Adrenal gland (tissue), 9 donors: ENCODE measurements at regions not wholly inside any gene's neighbourhood (a gene's known extent, or its start where the extent isn't known, plus 50 kb on each side); places are given as distances from the start of the nearest gene placed in this dataset.

Source experiments
- DNase-seq, 7 donors: peaks; one replicate each; pipeline ENCODE4 v3.0.0-alpha.2; 2019 to 2020
- H3K27ac ChIP-seq, 5 donors: fragments of 200-600 bp; sonication (generic) in 4 of 5; 1 replicate in 3 of 5; 2 replicates in 2 of 5; pipeline versions ENCODE4 v1.5.1 to v1.8.0; 2016 to 2020; ENCODE audit warnings: mild to moderate bottlenecking in 1 of 5
- H3K27me3 ChIP-seq: fragments of 200-600 bp; 2 replicates; pipeline ENCODE4 v1.8.0; 2021
- H3K36me3 ChIP-seq, 2 donors: fragments of 200-600 bp; replicated peaks in 1 of 2; 1 replicate in 1 of 2; 2 replicates in 1 of 2; pipeline versions ENCODE4 v1.5.1 to v1.8.0; 2018 to 2022
- H3K4me1 ChIP-seq, 2 donors: fragments of 200-600 bp; replicated peaks in 1 of 2; 1 replicate in 1 of 2; 2 replicates in 1 of 2; pipeline versions ENCODE4 v1.5.1 to v1.8.0; 2018 to 2021
- H3K4me3 ChIP-seq, 4 donors: fragments of 200-600 bp; sonication (generic) in 3 of 4; one replicate each; pipeline ENCODE4 v1.5.1; 2016 to 2018
- H3K9me3 ChIP-seq, 3 donors: fragments of 200-600 bp; sonication (generic) in 1 of 3; replicated peaks in 1 of 3; 1 replicate in 2 of 3; 2 replicates in 1 of 3; pipeline versions ENCODE4 v1.5.1 to v1.8.0; 2016 to 2021
- POLR2A ChIP-seq, 2 donors: fragments of 450-650 bp; IDR thresholded peaks; one replicate each; pipeline ENCODE4 v1.6.1; 2017; ENCODE audit warnings: antibody characterized with exemption in 2 of 2, mild to moderate bottlenecking in 2 of 2, moderate library complexity in 1 of 2
- WGBS, 4 donors: extraction: QIAGEN DNeasy Blood & Tissue Kit in 2 of 4; methylation state at CpG; one replicate each; pipeline versions ENCODE4 v1.1.5 to v1.1.7; 2013 to 2017; 5-methylcytosine and 5-hydroxymethylcytosine counted together
- intact Hi-C, 2 donors: fragments of 100-400 bp; cut with DNase I; formaldehyde crosslinking; loops; one replicate each; pipeline versions ENCODE4 v1.14.1 to v1.15.0; 2022 to 2023
- TF ChIP-seq, protein P1 (sequence below), 6 experiments: fragments of 450-650 bp in 4 of 6; fragments of 200-600 bp in 2 of 6; sonication (generic) in 1 of 6; IDR thresholded peaks; 1 replicate in 5 of 6; 2 replicates in 1 of 6; pipeline versions ENCODE4 v1.5.1 to v1.8.0; 2016 to 2021; ENCODE audit warnings: antibody characterized with exemption in 6 of 6, mild to moderate bottlenecking in 2 of 6, moderate library complexity in 1 of 6
- donor health status: healthy with polysubstance abuse.
- donor health status: Bipolar disorder and iron deficiency.
- donor health status: DM: yes; HTN: yes; CAD: no.
- donor health status: DM: no; HTN: no; CAD: no.
- donor health status: DM: no; HTN: no; CAD: no.

DNA sequence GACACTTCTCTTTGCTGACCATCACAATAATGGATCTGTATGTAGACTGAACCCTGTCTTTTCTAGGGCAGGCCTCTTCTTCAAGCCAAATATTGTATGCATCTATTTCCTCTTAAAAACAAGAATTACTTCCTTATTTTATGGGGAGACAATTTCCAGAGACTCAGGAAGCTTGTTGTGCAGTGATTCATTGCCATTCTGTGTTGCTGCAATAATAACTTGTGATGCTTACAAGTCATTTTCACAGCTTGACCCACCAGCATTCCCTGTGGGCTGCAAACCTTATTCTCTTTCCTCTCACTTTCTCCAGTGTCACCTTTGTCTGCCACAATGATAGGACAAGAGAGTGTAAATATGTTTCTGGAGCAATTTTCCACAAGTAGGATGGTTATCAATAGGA is 276.7 kb upstream of the SGO1 start:
- Histone ChIP-seq H3K4me3 (no peak overlapping the region), H3K27ac (no peak overlapping the region), H3K4me1 (no peaks in the 10 kb centered on the region), H3K36me3 (no peaks in the 10 kb centered on the region), H3K9me3 (no peaks in the 10 kb centered on the region), H3K27me3 (no peaks in the 10 kb centered on the region)
- no peak for TF ChIP-seq POLR2A (IDR thresholded peaks at IDR 0.05)
- TF ChIP-seq, protein P1, sequence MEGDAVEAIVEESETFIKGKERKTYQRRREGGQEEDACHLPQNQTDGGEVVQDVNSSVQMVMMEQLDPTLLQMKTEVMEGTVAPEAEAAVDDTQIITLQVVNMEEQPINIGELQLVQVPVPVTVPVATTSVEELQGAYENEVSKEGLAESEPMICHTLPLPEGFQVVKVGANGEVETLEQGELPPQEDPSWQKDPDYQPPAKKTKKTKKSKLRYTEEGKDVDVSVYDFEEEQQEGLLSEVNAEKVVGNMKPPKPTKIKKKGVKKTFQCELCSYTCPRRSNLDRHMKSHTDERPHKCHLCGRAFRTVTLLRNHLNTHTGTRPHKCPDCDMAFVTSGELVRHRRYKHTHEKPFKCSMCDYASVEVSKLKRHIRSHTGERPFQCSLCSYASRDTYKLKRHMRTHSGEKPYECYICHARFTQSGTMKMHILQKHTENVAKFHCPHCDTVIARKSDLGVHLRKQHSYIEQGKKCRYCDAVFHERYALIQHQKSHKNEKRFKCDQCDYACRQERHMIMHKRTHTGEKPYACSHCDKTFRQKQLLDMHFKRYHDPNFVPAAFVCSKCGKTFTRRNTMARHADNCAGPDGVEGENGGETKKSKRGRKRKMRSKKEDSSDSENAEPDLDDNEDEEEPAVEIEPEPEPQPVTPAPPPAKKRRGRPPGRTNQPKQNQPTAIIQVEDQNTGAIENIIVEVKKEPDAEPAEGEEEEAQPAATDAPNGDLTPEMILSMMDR (IDR thresholded peaks at IDR 0.05): no peak
- DNase-seq: no peak
- intact Hi-C loops: no loop called here

DNA sequence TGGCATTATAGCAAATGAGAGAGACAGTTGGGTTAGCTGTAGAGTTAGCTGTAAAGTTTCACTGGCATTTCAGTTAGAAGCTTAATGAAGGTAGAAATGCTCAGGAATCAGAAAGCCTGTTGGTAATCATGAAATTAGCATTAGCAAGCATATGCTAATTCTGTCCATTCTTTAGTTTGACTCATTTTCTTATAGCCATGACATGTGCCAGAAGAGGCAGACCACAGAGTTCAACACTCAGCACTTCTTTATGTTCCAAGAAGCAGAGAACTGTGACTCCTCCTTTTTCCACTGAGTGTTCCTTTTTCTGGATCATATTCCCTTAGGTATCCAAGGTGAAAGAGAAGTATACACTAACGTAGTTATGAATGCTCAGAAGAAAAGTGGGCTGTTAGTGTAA is 276.2 kb upstream of the SGO1 start:
- Histone ChIP-seq H3K36me3 (no peaks in the 10 kb centered on the region), H3K4me3 (no peak overlapping the region), H3K4me1 (no peaks in the 10 kb centered on the region), H3K27ac (no peak overlapping the region), H3K9me3 (no peaks in the 10 kb centered on the region), H3K27me3 (no peaks in the 10 kb centered on the region)
- WGBS, 4 donors: 61 to 72% (median 67%) methylated on average over 1 of the region's 1 CpG
- TF ChIP-seq POLR2A (IDR thresholded peaks at IDR 0.05): no peak
- TF ChIP-seq, protein P1 (IDR thresholded peaks at IDR 0.05): no peak
- DNase-seq: no peak
- intact Hi-C loops: no loop called here

GRCh38 chr3:20458994-20459716 is 273.1 kb upstream of the SGO1 start:
- Histone ChIP-seq H3K4me1 (no peaks in the 10 kb centered on the region), H3K27ac (no peak overlapping the region), H3K36me3 (no peaks in the 10 kb centered on the region), H3K27me3 (no peaks in the 10 kb centered on the region), H3K9me3 (no peaks in the 10 kb centered on the region), H3K4me3 (no peak overlapping the region)
- no peak for DNase-seq
- WGBS, 4 donors: 40 to 75% (median 63%) methylated on average over 4 of the region's 4 CpGs
- intact Hi-C loops: no loop called here
- TF ChIP-seq POLR2A (IDR thresholded peaks at IDR 0.05): no peak
- TF ChIP-seq, protein P1 (IDR thresholded peaks at IDR 0.05): no peak

DNA sequence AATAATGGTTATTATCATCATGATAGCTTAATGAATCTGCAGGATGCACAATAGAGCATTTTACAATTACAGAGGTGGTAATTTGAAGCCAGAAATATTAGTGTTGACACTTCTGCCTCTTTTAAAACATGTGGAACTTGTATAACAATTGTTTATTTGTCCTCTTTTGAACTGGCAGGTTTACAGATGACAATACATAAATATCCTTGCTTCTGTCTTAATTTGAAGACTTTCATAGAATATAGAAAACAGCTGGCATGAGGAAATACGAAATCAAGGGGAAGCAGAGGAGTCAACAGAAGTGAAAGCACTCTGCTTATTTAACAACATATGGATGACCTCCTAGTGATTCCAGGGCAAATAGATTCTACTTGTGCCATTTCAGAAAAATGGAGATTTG is 270.5 kb upstream of the SGO1 start:
- Histone ChIP-seq H3K4me3 (no peak overlapping the region), H3K4me1 (no peaks in the 10 kb centered on the region), H3K27ac (no peak overlapping the region), H3K27me3 (no peaks in the 10 kb centered on the region), H3K9me3 (no peaks in the 10 kb centered on the region), H3K36me3 (no peaks in the 10 kb centered on the region)
- no peak for DNase-seq
- intact Hi-C loops: no loop called here
- no peak for TF ChIP-seq POLR2A (IDR thresholded peaks at IDR 0.05)
- TF ChIP-seq, protein P1 (IDR thresholded peaks at IDR 0.05): no peak
- WGBS, 4 donors: 61 to 75% (median 68%) methylated on average over 1 of the region's 1 CpG
